GM23338 (cell line): ENCODE measurements at regions not wholly inside any gene's neighbourhood (a gene's known extent, or its start where the extent isn't known, plus 50 kb on each side); places are given as distances from the start of the nearest gene placed in this dataset.

Source experiments
- ATAC-seq: fragments of 200-7000 bp; cut with Tn5 transposase; 3 replicates; pipeline ENCODE4 v1.9.1; 2020
- DNase-seq: peaks from one replicate; pipeline ENCODE4 v3.0.0-alpha.2; 2015; ENCODE audit warnings: low spot score
- H2AFZ ChIP-seq: fragments of 200-600 bp; sonication (generic); 2 replicates; pipeline ENCODE4 v1.8.0; 2016; ENCODE audit warnings: antibody characterized with exemption, mild to moderate bottlenecking, moderate library complexity
- H3F3A ChIP-seq: fragments of 200-600 bp; sonication (generic); replicated peaks from 2 replicates; pipeline ENCODE4 v1.8.0; 2017; ENCODE audit warnings: antibody characterized with exemption, mixed run types, low read depth
- H3K27ac ChIP-seq: fragments of 200-600 bp; sonication (generic); 2 replicates; pipeline ENCODE4 v1.6.1; 2016; ENCODE audit warnings: low read depth
- H3K27me3 ChIP-seq: fragments of 200-600 bp; sonication (generic); 2 replicates; pipeline ENCODE4 v1.8.0; 2016; ENCODE audit warnings: mild to moderate bottlenecking, mixed run types, moderate library complexity; ENCODE audit not compliant: insufficient read depth
- H3K36me3 ChIP-seq: fragments of 200-600 bp; sonication (generic); 2 replicates; pipeline ENCODE4 v1.8.0; 2016; ENCODE audit warnings: mild to moderate bottlenecking; ENCODE audit not compliant: insufficient read depth
- H3K4me1 ChIP-seq: fragments of 200-600 bp; sonication (generic); 2 replicates; pipeline ENCODE4 v1.8.0; 2016; ENCODE audit warnings: mild to moderate bottlenecking, moderate library complexity; ENCODE audit not compliant: insufficient read depth
- H3K4me2 ChIP-seq: fragments of 200-600 bp; sonication (generic); 2 replicates; pipeline ENCODE4 v1.7.1; 2017; ENCODE audit warnings: mixed run types
- H3K4me3 ChIP-seq: fragments of 200-600 bp; sonication (generic); 2 replicates; pipeline ENCODE4 v1.6.1; 2016; ENCODE audit warnings: mixed run types
- H3K79me2 ChIP-seq: fragments of 200-600 bp; sonication (generic); replicated peaks from 2 replicates; pipeline ENCODE4 v1.8.0; 2017; ENCODE audit warnings: mild to moderate bottlenecking; ENCODE audit not compliant: insufficient read depth
- H3K9me2 ChIP-seq: fragments of 200-600 bp; sonication (generic); 2 replicates; pipeline ENCODE4 v1.8.0; 2017; ENCODE audit not compliant: insufficient read depth
- H4K20me1 ChIP-seq: fragments of 200-600 bp; sonication (generic); replicated peaks from 2 replicates; pipeline ENCODE4 v1.8.0; 2017; ENCODE audit warnings: mild to moderate bottlenecking; ENCODE audit not compliant: insufficient read depth
- H3K27ac Mint-ChIP-seq: 2 replicates; pipeline ENCODE4 v1.8.0; 2020; ENCODE audit warnings: inconsistent platforms, mild to moderate bottlenecking, moderate library complexity, mixed read lengths
- H3K27me3 Mint-ChIP-seq: 3 replicates; pipeline ENCODE4 v1.8.0; 2022; ENCODE audit warnings: low read depth, mild to moderate bottlenecking, moderate library complexity, mixed read lengths, inconsistent platforms; ENCODE audit not compliant: insufficient read depth, poor library complexity
- H3K36me3 Mint-ChIP-seq: 3 replicates; pipeline ENCODE4 v1.8.0; 2021; ENCODE audit warnings: low read depth, mild to moderate bottlenecking, inconsistent platforms, moderate library complexity, mixed read lengths
- H3K4me1 Mint-ChIP-seq: 3 replicates; pipeline ENCODE4 v1.8.0; 2020; ENCODE audit warnings: mild to moderate bottlenecking, inconsistent platforms, mixed read lengths
- H3K4me3 Mint-ChIP-seq: 3 replicates; pipeline ENCODE4 v1.8.0; 2021; ENCODE audit warnings: moderate library complexity, mild to moderate bottlenecking, inconsistent platforms, mixed read lengths
- H3K9me3 Mint-ChIP-seq: 3 replicates; pipeline ENCODE4 v1.8.0; 2020; ENCODE audit warnings: moderate library complexity, mild to moderate bottlenecking, inconsistent platforms, mixed read lengths
- EZH2 ChIP-seq: fragments of 200-600 bp; sonication (generic); IDR thresholded peaks from one replicate; pipeline ENCODE4 v1.8.0; 2017; ENCODE audit warnings: antibody characterized with exemption, mild to moderate bottlenecking, low read depth; ENCODE audit not compliant: unreplicated experiment
- EZH2phosphoT487 ChIP-seq: fragments of 200-600 bp; sonication (generic); IDR thresholded peaks from one replicate; pipeline ENCODE4 v1.8.1; 2018; ENCODE audit warnings: antibody characterized with exemption; ENCODE audit not compliant: unreplicated experiment
- NANOG ChIP-seq: IDR thresholded peaks from 2 replicates; pipeline ENCODE4 v1.6.1; 2016; ENCODE audit warnings: antibody characterized with exemption, borderline replicate concordance
- REST ChIP-seq: IDR thresholded peaks from one replicate; pipeline ENCODE4 v1.6.1; 2018; ENCODE audit warnings: antibody characterized with exemption; ENCODE audit not compliant: unreplicated experiment
- ZNF114 ChIP-seq: fragments of 250-450 bp; sonication (Bioruptor Pico); IDR thresholded peaks from 2 replicates; pipeline ENCODE4 v1.5.0; 2020; ENCODE audit warnings: mild to moderate bottlenecking, moderate library complexity
- ZNF331 ChIP-seq: fragments of 250-450 bp; sonication (Bioruptor Pico); IDR thresholded peaks from 2 replicates; pipeline ENCODE4 v1.5.0; 2020; ENCODE audit warnings: low read depth, mild to moderate bottlenecking, moderate library complexity
- ZNF462 ChIP-seq: fragments of 250-450 bp; sonication (Bioruptor Pico); IDR thresholded peaks from 2 replicates; pipeline ENCODE4 v1.5.0; 2020; ENCODE audit warnings: mild to moderate bottlenecking, moderate library complexity

- TF ChIP-seq ZNF462 (CRISPR knock-in tag): no peak
- no peak for TF ChIP-seq EZH2phosphoT487
- TF ChIP-seq ZNF331 (CRISPR knock-in tag): no peak
These were observed 78.5 kb downstream of the HMHB1 start (continued) for GRCh38 chr5:143890487-143890886.

GRCh38 chr5:143892271-143892670, 80.3 kb downstream of the HMHB1 start:
- H3F3A ChIP-seq: no peaks in the 10 kb centered on the region
- ATAC-seq (no peak), DNase-seq (no peak)
- H3K4me1 ChIP-seq: no peaks in the 10 kb centered on the region
- H3K27ac Mint-ChIP-seq: no peak overlapping the region
- no peak overlapping the region for H3K4me3 ChIP-seq
- no peak overlapping the region for H3K4me3 Mint-ChIP-seq
- peaks cover 12% of the 10 kb centered on the region for H3K4me1 Mint-ChIP-seq
- no peaks in the 10 kb centered on the region for H3K36me3 Mint-ChIP-seq
- H3K79me2 ChIP-seq: no peaks in the 10 kb centered on the region
- peaks cover 16% of the 10 kb centered on the region; the same call in 1 of the 2 replicates for H3K9me2 ChIP-seq
- H3K4me2 ChIP-seq: no peak overlapping the region
- H3K27ac ChIP-seq: no peak overlapping the region
- no peaks in the 10 kb centered on the region for H4K20me1 ChIP-seq
- H3K27me3 Mint-ChIP-seq: peaks cover 7% of the 10 kb centered on the region
- H2AFZ ChIP-seq: no peak overlapping the region
- no peaks in the 10 kb centered on the region for H3K9me3 Mint-ChIP-seq
- H3K27me3 ChIP-seq: no peaks in the 10 kb centered on the region
- H3K36me3 ChIP-seq: no peaks in the 10 kb centered on the region
- no peak for TF ChIP-seq REST
- TF ChIP-seq NANOG: no peak
- no peak for TF ChIP-seq EZH2phosphoT487
- TF ChIP-seq ZNF114 (CRISPR knock-in tag): no peak
- TF ChIP-seq EZH2: no peak
